C4-2B (cell line): ENCODE measurements at regions not wholly inside any gene's neighbourhood (a gene's known extent, or its start where the extent isn't known, plus 50 kb on each side); places are given as distances from the start of the nearest gene placed in this dataset.

ENCODE experiments used
- CTCF ChIP-seq: fragments of 450-650 bp; conservative IDR thresholded peaks from 2 replicates; pipeline ENCODE4 v1.5.1; 2017; ENCODE audit warnings: mild to moderate bottlenecking
- ZFX ChIP-seq: fragments of 450-650 bp; IDR thresholded peaks from 2 replicates; pipeline ENCODE4 v1.6.1; 2017

GRCh38 chr4:117249333-117249732 is 164.0 kb upstream of the TRAM1L1 start:
- TF ChIP-seq ZFX (no peak), CTCF (no peak)
